ENCODE measurements at regions not wholly inside any gene's neighbourhood (a gene's known extent, or its start where the extent isn't known, plus 50 kb on each side); places are given as distances from the start of the nearest gene placed in this dataset.

GRCh38 chr5:5602554-5602953, 180.1 kb downstream of the ICE1 start:
- TF ChIP-seq, protein P1, sequence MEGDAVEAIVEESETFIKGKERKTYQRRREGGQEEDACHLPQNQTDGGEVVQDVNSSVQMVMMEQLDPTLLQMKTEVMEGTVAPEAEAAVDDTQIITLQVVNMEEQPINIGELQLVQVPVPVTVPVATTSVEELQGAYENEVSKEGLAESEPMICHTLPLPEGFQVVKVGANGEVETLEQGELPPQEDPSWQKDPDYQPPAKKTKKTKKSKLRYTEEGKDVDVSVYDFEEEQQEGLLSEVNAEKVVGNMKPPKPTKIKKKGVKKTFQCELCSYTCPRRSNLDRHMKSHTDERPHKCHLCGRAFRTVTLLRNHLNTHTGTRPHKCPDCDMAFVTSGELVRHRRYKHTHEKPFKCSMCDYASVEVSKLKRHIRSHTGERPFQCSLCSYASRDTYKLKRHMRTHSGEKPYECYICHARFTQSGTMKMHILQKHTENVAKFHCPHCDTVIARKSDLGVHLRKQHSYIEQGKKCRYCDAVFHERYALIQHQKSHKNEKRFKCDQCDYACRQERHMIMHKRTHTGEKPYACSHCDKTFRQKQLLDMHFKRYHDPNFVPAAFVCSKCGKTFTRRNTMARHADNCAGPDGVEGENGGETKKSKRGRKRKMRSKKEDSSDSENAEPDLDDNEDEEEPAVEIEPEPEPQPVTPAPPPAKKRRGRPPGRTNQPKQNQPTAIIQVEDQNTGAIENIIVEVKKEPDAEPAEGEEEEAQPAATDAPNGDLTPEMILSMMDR (IDR thresholded peaks at IDR 0.05; ENCODE audit: insufficient read depth, low read depth, low read length), result no peak
- TF ChIP-seq EZH2 (IDR thresholded peaks at IDR 0.05; ENCODE audit: insufficient read depth, low read length), result no peak
- no peak overlapping the region for H3K27ac ChIP-seq (ENCODE audit: low read depth, low read length)
- H3K79me2 ChIP-seq (ENCODE audit: insufficient read depth, low read length), result no peaks in the 10 kb centered on the region
- no peak overlapping the region for H2AFZ ChIP-seq (ENCODE audit: low read depth, low read length)
- H3K27me3 Mint-ChIP-seq (ENCODE audit: low read depth, unreplicated experiment), result peaks cover 2% of the 10 kb centered on the region
- no peak overlapping the region for H3K4me2 ChIP-seq (ENCODE audit: low read length)
- peaks cover 7% of the 10 kb centered on the region for H3K9me3 ChIP-seq (ENCODE audit: insufficient read depth, low read depth, low read length)
- DNase-seq (ENCODE audit: low read depth) (no peak), FAIRE-seq (no peak)
- H3K4me1 Mint-ChIP-seq (ENCODE audit: low read depth, unreplicated experiment), result peaks cover 4% of the 10 kb centered on the region
- H3K4me3 ChIP-seq (ENCODE audit: insufficient read depth, low read depth, low read length), result no peak overlapping the region
- H3K36me3 Mint-ChIP-seq (ENCODE audit: low read depth, unreplicated experiment), result no peaks in the 10 kb centered on the region
- no peak overlapping the region for H3K27ac Mint-ChIP-seq (ENCODE audit: unreplicated experiment)
- no peaks in the 10 kb centered on the region for H3K36me3 ChIP-seq (ENCODE audit: insufficient read depth, low read length)
- no peaks in the 10 kb centered on the region for H3K4me1 ChIP-seq (ENCODE audit: insufficient read depth, low read length)
- no peak overlapping the region for H3K4me3 Mint-ChIP-seq (ENCODE audit: unreplicated experiment)
- no peaks in the 10 kb centered on the region for H4K20me1 ChIP-seq (ENCODE audit: insufficient read depth, low read length)
- H3K9me3 Mint-ChIP-seq (ENCODE audit: unreplicated experiment), result peaks cover under 1% of the 10 kb centered on the region
- H3K9ac ChIP-seq (ENCODE audit: low read length), result no peak overlapping the region
- H3K27me3 ChIP-seq (ENCODE audit: insufficient read depth, low read length), result no peaks in the 10 kb centered on the region

GRCh38 chr5:5598547-5599113, 176.2 kb downstream of the ICE1 start:
- no peaks in the 10 kb centered on the region for H3K4me1 Mint-ChIP-seq (ENCODE audit: low read depth, unreplicated experiment)
- no peaks in the 10 kb centered on the region for H3K36me3 ChIP-seq (ENCODE audit: insufficient read depth, low read length)
- H3K27ac Mint-ChIP-seq (ENCODE audit: unreplicated experiment), result no peak overlapping the region
- H3K4me2 ChIP-seq (ENCODE audit: low read length), result no peak overlapping the region
- TF ChIP-seq, protein P1 (IDR thresholded peaks at IDR 0.05; ENCODE audit: insufficient read depth, low read depth, low read length), result no peak
- no peak for TF ChIP-seq EZH2 (IDR thresholded peaks at IDR 0.05; ENCODE audit: insufficient read depth, low read length)
- DNase-seq (ENCODE audit: low read depth), result no peak
- no peak overlapping the region for H2AFZ ChIP-seq (ENCODE audit: low read depth, low read length)
- no peaks in the 10 kb centered on the region for H3K27me3 ChIP-seq (ENCODE audit: insufficient read depth, low read length)
- no peaks in the 10 kb centered on the region for H4K20me1 ChIP-seq (ENCODE audit: insufficient read depth, low read length)
- H3K27ac ChIP-seq (ENCODE audit: low read depth, low read length), result no peak overlapping the region
- H3K36me3 Mint-ChIP-seq (ENCODE audit: low read depth, unreplicated experiment), result no peaks in the 10 kb centered on the region
- peaks cover 2% of the 10 kb centered on the region for H3K9me3 ChIP-seq (ENCODE audit: insufficient read depth, low read depth, low read length)
- FAIRE-seq, result no peak
- no peak overlapping the region for H3K4me3 ChIP-seq (ENCODE audit: insufficient read depth, low read depth, low read length)
- peaks cover 2% of the 10 kb centered on the region for H3K27me3 Mint-ChIP-seq (ENCODE audit: low read depth, unreplicated experiment)
- H3K4me1 ChIP-seq (ENCODE audit: insufficient read depth, low read length), result no peaks in the 10 kb centered on the region
- H3K9me3 Mint-ChIP-seq (ENCODE audit: unreplicated experiment), result no peaks in the 10 kb centered on the region
- H3K4me3 Mint-ChIP-seq (ENCODE audit: unreplicated experiment), result no peak overlapping the region
- H3K9ac ChIP-seq (ENCODE audit: low read length), result no peak overlapping the region
- no peaks in the 10 kb centered on the region for H3K79me2 ChIP-seq (ENCODE audit: insufficient read depth, low read length)

DNA sequence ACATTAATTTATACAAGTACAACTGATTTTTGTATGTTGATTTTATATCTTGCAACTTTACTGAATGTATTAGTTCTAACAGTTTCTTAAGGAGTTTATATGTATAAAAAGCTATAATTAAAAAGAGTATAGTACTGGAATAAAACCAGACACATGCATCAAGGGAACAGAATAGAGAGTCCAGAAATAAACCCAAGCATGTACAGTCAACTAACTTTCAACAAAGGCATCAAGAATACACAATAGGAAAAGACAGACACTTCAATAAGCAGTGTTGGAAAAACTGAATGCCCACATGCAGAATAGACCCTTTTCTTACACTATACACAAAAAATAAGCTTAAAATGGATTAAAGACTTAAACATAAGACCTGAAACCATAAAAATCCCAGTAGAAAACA, 170.9 kb downstream of the ICE1 start:
- Histone ChIP-seq H3K27ac (ENCODE audit: low read depth, low read length) (no peak overlapping the region), H3K4me2 (ENCODE audit: low read length) (no peak overlapping the region), H3K79me2 (ENCODE audit: insufficient read depth, low read length) (no peaks in the 10 kb centered on the region), H3K27me3 (ENCODE audit: insufficient read depth, low read length) (no peaks in the 10 kb centered on the region), H4K20me1 (ENCODE audit: insufficient read depth, low read length) (no peaks in the 10 kb centered on the region), H2AFZ (ENCODE audit: low read depth, low read length) (no peak overlapping the region), H3K9ac (ENCODE audit: low read length) (no peak overlapping the region), H3K4me1 (ENCODE audit: insufficient read depth, low read length) (no peaks in the 10 kb centered on the region), H3K4me3 (ENCODE audit: insufficient read depth, low read depth, low read length) (no peak overlapping the region), H3K36me3 (ENCODE audit: insufficient read depth, low read length) (no peaks in the 10 kb centered on the region), H3K9me3 (ENCODE audit: insufficient read depth, low read depth, low read length) (peaks cover 6% of the 10 kb centered on the region)
- Mint-ChIP-seq H3K27ac (ENCODE audit: unreplicated experiment) (no peak overlapping the region), H3K27me3 (ENCODE audit: low read depth, unreplicated experiment) (peaks cover 7% of the 10 kb centered on the region), H3K4me3 (ENCODE audit: unreplicated experiment) (no peak overlapping the region), H3K9me3 (ENCODE audit: unreplicated experiment) (no peaks in the 10 kb centered on the region), H3K4me1 (ENCODE audit: low read depth, unreplicated experiment) (peaks cover 7% of the 10 kb centered on the region), H3K36me3 (ENCODE audit: low read depth, unreplicated experiment) (no peaks in the 10 kb centered on the region)
- TF ChIP-seq EZH2 (IDR thresholded peaks at IDR 0.05; ENCODE audit: insufficient read depth, low read length), result no peak
- TF ChIP-seq, protein P1 (IDR thresholded peaks at IDR 0.05; ENCODE audit: insufficient read depth, low read depth, low read length), result no peak
- no peak for DNase-seq (ENCODE audit: low read depth)
- FAIRE-seq, result no peak
